Spinal cord (tissue), 9 donors: ENCODE measurements at regions not wholly inside any gene's neighbourhood (a gene's known extent, or its start where the extent isn't known, plus 50 kb on each side); places are given as distances from the start of the nearest gene placed in this dataset.

ENCODE experiments used
- DNase-seq, 6 donors: peaks; one replicate each; pipeline versions ENCODE4 v3.0.0 to v3.0.0-alpha.2; 2013 to 2015; ENCODE audit warnings: low spot score in 6 of 6, low read depth in 4 of 6
- H3K27ac ChIP-seq: one replicate; pipeline ENCODE4 v1.5.1; 2013; ENCODE audit warnings: low read depth, low read length, control low read depth
- H3K27me3 ChIP-seq: one replicate; pipeline ENCODE4 v1.6.1; 2013; ENCODE audit warnings: low read length; ENCODE audit not compliant: control insufficient read depth, insufficient read depth
- H3K36me3 ChIP-seq: one replicate; pipeline ENCODE4 v1.6.1; 2013; ENCODE audit warnings: low read length; ENCODE audit not compliant: control insufficient read depth, insufficient read depth
- H3K4me1 ChIP-seq: one replicate; pipeline ENCODE4 v1.6.1; 2013; ENCODE audit warnings: low read length; ENCODE audit not compliant: control insufficient read depth, insufficient read depth
- H3K4me3 ChIP-seq: one replicate; pipeline ENCODE4 v1.5.1; 2013; ENCODE audit warnings: low read depth, low read length, control low read depth
- H3K9me3 ChIP-seq: one replicate; pipeline ENCODE4 v1.6.1; 2013; ENCODE audit warnings: low read length; ENCODE audit not compliant: control insufficient read depth, insufficient read depth
- WGBS: methylation state at CpG from one replicate; pipeline ENCODE4 v1.1.5; 2013; ENCODE audit warnings: missing lambda C conversion rate; ENCODE audit not compliant: insufficient coverage; 5-methylcytosine and 5-hydroxymethylcytosine counted together
- donor health status: healthy.

DNA sequence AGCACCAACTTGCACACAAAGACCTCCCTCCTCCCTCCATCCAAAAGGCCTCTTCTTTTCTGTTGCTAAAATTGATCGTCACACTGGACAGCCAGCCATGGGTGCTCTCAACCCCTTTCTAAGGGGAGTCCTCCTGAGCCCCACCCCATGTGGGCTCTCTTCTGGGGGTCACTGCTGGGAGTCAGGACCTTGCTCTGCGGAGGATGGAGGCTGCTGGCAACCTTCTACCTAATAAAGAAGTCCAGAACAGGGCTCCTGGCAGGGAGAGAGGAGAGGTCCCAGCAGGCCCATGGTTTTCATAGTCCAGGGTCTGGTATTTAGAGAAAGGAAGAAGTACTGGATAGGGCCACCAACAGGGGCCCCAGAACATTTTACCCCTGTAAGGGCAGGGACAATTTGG, 67.6 kb upstream of the OTOS start:
- DNase-seq: no peak
- Histone ChIP-seq H3K4me1 (peaks cover 43% of the 10 kb centered on the region), H3K27ac (no peak overlapping the region), H3K27me3 (no peaks in the 10 kb centered on the region), H3K9me3 (peaks cover 2% of the 10 kb centered on the region), H3K36me3 (no peaks in the 10 kb centered on the region), H3K4me3 (no peak overlapping the region)
- 100% methylated on average over 1 of the region's 2 CpGs for WGBS

DNA sequence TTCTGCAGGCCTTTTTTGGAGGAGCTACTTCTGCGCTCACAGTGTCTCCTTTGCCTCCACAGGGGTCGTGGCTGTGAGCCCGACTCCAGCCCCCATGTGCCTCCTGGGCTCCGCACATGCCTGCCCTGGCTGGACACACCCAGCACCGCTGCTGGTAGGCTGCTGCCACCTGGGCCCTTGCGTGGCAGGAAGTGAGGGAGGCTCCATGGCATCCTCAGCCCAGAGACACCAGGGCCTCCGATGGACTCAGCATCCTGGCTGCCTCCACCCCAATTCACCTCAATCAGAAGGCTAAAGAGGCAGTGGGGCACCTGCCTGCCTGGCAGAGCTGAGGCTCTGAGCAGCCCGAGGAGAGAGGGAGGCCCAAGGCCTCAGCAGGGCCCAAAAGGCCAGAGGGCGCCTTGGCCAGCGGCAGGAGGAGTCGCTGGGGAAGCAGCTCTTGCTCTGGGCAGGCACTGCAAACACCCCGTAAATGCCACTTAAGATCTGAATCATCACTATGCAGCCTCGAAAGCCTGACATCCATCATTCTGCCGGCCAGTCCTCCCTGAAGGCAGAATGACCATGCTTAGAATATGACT, 68.3 kb upstream of the OTOS start:
- peaks cover 2% of the 10 kb centered on the region for H3K9me3 ChIP-seq
- WGBS: 82% methylated on average over 14 of the region's 14 CpGs
- H3K36me3 ChIP-seq: no peaks in the 10 kb centered on the region
- peaks cover 43% of the 10 kb centered on the region for H3K4me1 ChIP-seq
- H3K27me3 ChIP-seq: no peaks in the 10 kb centered on the region
- H3K27ac ChIP-seq: no peak overlapping the region
- DNase-seq: no peak
- H3K4me3 ChIP-seq: no peak overlapping the region

DNA sequence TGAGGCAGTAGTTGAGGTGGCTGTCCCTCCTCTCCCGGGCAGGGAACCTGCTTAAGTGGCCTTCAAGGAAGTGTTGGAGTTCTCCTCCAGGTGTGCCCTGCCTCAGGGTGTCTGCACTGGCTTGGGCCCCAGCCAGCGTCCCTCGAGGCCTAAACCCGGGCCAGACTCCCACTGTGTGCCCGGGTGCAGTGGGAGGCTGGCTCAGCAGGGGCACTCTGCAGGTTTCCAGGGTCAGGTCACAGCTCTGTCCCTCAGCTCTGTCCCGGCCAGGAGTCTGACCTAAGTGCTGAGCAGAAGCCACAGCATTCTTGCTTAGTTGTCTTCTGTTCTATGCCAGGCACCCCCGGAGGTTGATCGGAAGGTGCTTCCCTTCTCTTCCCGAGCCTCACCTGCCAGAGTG, 69.0 kb upstream of the OTOS start:
- Histone ChIP-seq H3K36me3 (no peaks in the 10 kb centered on the region), H3K9me3 (peaks cover 2% of the 10 kb centered on the region), H3K27ac (no peak overlapping the region), H3K4me1 (peaks cover 43% of the 10 kb centered on the region), H3K4me3 (no peak overlapping the region), H3K27me3 (no peaks in the 10 kb centered on the region)
- no peak for DNase-seq
- WGBS: 85% methylated on average over 9 of the region's 9 CpGs

DNA sequence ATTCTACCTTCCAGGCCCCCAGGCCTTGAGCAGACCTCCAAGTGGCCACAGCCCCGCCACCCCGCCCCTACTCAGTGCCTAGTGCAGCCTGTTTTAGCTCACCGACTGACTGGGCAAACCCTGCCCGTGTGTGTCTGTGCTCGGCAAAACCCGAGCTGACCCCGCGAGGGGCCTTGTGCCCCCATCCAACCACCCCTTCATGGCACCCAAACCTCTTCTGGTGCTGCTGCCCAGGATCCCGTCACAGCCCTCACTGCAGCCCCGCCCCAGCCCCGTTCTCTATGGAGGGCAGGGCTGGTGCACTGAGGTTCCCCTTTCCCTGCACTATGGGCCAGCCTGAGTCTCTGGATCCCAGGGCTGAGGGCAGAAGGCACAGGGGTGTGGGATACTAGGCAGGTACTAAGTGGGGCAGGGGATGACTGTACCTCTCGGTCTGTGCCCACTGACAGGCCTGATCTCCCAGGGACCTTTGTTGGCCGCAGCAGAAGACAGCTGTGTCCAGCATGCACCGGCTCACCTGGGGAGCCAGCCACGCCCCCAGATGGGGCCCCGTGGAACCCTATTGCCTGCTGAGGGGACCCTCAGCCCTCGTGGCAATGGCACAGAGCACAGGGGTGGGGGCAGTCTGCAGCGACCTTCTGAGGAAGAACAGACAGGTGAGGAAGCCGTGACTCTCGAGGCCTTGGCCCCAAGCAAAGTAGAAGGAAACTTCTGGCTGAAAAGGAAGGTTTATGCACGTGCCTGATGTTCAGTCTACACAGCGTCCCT, 69.9 kb upstream of the OTOS start:
- Histone ChIP-seq H3K4me3 (no peak overlapping the region), H3K9me3 (peaks cover 2% of the 10 kb centered on the region), H3K36me3 (no peaks in the 10 kb centered on the region), H3K4me1 (peaks cover 43% of the 10 kb centered on the region), H3K27ac (no peak overlapping the region), H3K27me3 (no peaks in the 10 kb centered on the region)
- no peak for DNase-seq
- 87% methylated on average over 17 of the region's 22 CpGs for WGBS

DNA sequence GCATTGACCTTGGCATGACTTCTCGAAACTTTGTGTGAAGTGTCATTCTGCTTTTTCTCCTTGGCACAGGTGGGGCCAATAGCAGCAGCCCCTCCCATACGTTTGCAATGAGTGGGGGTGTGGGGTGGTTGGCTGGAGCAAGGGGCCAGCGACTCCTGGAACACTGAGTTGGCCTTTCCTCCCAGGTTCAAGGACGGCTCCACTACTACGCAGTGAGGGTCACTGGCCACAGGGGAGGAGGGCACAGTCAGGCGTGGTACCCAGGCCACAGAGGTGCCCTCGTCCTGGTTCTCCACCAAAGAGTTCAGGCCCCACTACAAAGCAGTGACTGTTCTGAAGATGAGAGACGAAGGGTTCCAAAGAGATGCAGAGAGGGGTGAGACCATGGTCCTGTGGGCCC, 70.6 kb upstream of the OTOS start:
- DNase-seq: no peak
- Histone ChIP-seq H3K4me1 (peaks cover 48% of the 10 kb centered on the region), H3K27ac (no peak overlapping the region), H3K9me3 (peaks cover 2% of the 10 kb centered on the region), H3K27me3 (no peaks in the 10 kb centered on the region), H3K4me3 (no peak overlapping the region), H3K36me3 (no peaks in the 10 kb centered on the region)
- WGBS: 93% methylated on average over 3 of the region's 8 CpGs

DNA sequence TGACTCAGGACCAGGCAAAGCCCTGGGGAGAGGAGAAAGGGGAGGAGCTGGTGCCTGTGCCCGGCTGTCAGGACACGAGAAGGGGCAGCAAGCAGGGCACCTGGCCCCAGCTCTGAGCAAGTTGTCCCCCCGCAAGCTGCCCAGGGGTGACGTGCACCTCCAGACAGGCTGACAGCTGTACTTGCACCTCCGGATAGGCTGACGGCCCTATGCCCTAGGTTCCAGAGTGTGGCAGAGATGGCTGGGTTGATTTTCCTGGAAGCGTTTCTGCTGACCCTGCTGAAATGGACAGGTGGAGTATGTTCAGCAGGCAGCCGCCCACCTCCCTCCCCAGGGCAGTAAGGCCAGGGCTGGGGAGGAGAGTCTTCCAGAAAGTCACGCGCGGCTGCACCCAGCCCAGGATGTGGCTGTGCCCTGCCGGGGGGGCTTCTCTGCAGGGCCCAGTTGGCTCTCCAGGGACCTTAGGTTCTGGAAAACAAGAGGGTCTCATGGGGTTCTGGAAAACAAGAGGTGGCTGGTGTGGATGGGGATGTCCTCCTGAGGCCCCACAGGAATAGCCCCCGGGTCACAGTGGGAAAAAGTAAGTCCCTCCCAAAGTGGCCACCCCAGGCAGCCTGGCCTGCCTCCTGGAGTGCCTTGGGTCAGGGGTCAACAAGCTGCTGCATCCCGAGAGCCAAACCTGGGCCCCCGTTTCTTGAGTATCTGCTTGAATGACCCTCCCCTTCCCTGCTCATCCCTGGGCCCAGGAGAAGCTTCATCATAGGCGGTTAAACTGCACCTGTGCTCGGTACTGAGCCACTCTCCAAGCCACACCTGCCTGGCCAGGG, 71.4 kb upstream of the OTOS start:
- 86% methylated on average over 16 of the region's 17 CpGs for WGBS
- no peaks in the 10 kb centered on the region for H3K27me3 ChIP-seq
- no peak overlapping the region for H3K4me3 ChIP-seq
- peaks cover 51% of the 10 kb centered on the region for H3K4me1 ChIP-seq
- no peak for DNase-seq
- H3K9me3 ChIP-seq: no peaks in the 10 kb centered on the region
- no peaks in the 10 kb centered on the region for H3K36me3 ChIP-seq
- H3K27ac ChIP-seq: no peak overlapping the region

DNA sequence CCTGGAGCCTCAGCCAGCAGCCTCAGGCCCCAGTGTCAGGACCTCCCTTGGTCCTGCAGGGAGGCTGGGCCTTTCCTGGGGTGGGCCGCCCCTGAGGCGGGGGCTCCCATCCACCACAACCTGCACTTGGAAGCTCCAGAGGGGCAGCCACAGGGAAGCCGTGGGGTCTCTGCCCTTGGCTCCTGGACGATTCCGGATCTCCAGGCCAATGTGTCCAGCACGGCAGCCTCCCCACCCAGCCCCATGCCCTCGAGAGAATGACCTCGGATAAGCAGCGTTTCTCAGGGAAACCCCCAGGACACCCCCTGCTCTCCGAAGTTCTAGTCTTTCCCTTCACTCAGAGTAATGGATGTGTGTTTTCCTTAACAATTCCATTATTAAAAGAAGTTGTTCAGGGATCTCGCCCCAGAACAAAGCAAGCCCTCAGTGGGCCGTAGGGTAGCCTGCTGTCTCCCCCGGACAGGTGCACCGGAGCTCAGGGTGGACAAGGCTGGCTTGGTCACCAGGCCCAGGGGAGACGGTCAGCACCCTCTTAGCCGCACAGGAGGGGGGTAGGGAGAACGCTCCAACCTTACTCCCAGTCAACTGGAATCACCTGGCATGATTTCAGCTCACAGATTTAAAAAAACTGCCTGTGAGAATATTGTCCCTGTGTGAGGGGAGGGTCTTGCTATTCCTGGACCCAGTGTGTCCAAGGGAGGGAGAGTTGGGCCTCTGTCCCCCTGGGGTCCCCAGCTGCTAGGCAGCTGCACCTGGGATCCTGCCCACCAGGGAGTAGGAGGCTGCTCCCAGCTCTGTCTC, 72.2 kb upstream of the OTOS start:
- H3K36me3 ChIP-seq: no peaks in the 10 kb centered on the region
- WGBS: 80% methylated on average over 9 of the region's 17 CpGs
- peaks cover 51% of the 10 kb centered on the region for H3K4me1 ChIP-seq
- no peak for DNase-seq
- no peaks in the 10 kb centered on the region for H3K9me3 ChIP-seq
- peak overlapping the region; percentile 89 for H3K27ac ChIP-seq
- no peaks in the 10 kb centered on the region for H3K27me3 ChIP-seq
- no peak overlapping the region for H3K4me3 ChIP-seq

DNA sequence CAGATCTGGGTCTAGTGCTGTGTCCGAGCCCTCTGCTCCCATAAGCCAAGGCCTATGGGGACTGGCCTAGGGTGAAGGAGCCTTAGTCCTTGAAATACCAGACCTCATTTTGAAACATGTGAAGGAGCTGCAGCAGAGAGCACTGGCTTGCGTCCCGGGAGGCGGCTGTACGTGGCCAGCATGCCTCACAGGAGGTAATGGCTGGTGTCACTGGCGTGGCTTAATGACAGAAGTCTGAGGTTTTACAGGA, 72.7 kb upstream of the OTOS start:
- Histone ChIP-seq H3K27ac (peak overlapping the region; percentile 89), H3K4me3 (no peak overlapping the region), H3K27me3 (no peaks in the 10 kb centered on the region), H3K4me1 (peaks cover 51% of the 10 kb centered on the region), H3K9me3 (no peaks in the 10 kb centered on the region), H3K36me3 (no peaks in the 10 kb centered on the region)
- DNase-seq: peak in 2 of 6 donors; percentile 66 to 75
- 45% methylated on average over 6 of the region's 6 CpGs for WGBS

DNA sequence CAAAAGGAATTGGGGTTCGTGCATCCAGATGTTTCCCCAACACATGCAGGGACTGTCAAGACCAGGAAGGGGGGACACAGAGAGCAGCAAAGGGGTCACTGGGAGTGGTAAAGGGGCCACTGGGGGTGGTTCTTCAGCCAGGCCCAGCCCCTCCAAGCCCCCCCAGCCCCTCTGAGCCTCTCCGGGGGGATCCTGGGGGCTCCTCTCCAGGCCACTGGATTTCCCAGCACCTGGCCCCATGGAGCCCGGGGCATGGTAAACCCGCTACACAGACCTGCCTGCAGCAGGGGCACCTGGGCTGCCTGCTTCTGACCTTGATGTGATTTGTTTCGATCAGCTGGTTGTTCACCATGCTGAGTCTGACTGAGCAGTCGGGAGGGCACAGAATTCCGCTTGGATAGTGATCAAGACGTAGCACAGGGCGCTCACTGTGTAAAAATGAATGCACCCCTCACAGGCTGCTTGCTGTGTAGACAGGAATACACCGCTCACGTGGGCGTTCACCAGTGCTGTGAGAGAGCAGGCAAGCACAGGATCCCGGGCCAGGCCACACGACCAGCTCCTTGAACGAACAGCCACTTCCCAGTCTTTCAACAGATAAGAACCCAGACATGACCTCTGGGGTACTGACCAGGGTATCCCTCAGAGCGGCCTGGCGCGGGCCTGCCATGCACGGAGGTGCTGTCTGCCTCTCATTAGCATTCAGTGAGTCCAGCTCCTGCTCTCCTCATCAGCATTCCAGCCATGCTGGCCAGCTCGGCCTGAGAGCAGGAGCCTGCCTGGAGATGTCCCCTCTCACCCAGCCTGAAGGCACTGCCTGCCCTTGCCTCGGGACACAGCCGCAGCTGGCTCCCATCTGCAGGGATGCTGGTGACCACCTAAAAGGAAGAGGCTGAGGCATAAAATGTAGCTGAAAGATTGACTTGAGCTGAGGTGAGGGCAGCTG, 73.3 kb upstream of the OTOS start:
- Histone ChIP-seq H3K4me1 (peaks cover 51% of the 10 kb centered on the region), H3K4me3 (no peak overlapping the region), H3K27me3 (no peaks in the 10 kb centered on the region), H3K9me3 (no peaks in the 10 kb centered on the region), H3K27ac (peak overlapping the region; percentile 89), H3K36me3 (no peaks in the 10 kb centered on the region)
- WGBS: 32% methylated on average over 22 of the region's 22 CpGs
- peak in 2 of 6 donors; percentile 75 to 83 for DNase-seq
